ENCODE measurements at regions not wholly inside any gene's neighbourhood (a gene's known extent, or its start where the extent isn't known, plus 50 kb on each side); places are given as distances from the start of the nearest gene placed in this dataset.
"Not testable (repeated sequence)": the region's sequence is repeated elsewhere in the genome, so short reads cannot be mapped to it uniquely, and the experiment has no call there.

DNA sequence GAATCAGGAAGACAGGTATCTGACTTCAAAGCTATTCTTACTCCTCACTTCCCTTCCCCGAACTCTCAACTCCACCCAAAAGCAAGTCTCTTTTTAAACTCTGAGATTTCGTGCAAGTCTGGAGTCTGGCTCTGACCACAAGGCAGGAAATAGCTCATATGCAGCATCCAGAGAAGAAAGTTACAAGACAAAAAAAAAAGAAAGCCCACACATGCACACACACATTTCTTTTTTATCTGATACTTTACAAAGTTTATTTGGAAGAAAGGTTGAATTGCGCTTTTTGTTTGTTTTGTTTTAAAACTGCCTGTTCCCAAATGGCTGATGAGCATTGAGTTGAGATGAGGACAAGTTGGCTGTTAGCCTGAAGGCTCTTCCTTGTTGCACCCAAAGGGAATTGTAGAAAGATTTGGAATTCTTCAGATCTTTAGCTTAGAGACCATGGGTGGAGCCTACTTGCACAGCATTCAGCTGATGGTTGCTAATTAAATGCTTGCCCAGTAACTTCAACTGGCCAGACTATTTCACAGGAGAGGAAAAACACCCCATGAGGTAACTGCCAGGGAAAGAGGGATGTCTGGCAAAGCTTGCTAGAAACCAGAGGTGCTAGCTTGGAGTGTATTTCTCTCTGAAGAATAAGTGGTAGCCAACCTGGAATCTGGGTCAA is 490.3 kb downstream of the TTLL7 start:
- no peak for DNase-seq

DNA sequence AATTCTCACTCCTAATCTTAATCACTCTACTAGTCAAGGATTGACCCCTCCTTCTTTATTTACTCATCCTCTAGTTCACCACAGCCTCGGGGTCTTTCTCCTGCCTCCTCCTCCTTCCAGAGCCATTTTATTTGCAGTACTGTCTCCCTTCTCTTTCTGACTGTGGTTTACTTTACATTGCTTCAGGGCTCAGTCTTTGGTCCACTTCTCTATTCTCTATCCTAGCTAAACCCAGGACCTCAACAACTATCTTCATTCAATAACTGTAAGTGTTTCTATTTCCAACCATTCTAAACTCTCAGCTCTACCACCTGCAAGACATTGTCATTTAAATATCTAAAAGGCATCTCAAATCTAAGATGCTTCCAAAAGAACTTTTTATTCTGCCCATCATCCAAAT is 493.8 kb downstream of the TTLL7 start:
- DNase-seq, result no peak

DNA sequence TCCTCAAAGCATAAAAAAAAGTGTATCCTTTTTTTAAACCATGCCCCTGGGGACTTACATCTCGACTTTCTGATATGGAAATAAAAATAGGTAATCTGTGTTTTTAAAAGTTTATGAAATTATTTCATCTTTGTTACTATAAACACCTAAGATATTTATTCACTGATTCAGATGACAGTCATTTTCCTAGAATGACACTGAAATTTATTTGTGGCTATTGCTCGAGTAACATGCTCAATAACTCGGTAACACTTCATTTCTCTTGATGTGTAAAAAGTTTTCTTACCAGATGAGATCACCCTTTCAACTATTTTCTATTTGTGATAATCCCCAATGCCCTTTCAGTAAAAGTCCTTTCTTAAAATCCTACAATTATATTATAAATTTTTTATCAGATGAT is 495.8 kb downstream of the TTLL7 start:
- DNase-seq, result no peak

DNA sequence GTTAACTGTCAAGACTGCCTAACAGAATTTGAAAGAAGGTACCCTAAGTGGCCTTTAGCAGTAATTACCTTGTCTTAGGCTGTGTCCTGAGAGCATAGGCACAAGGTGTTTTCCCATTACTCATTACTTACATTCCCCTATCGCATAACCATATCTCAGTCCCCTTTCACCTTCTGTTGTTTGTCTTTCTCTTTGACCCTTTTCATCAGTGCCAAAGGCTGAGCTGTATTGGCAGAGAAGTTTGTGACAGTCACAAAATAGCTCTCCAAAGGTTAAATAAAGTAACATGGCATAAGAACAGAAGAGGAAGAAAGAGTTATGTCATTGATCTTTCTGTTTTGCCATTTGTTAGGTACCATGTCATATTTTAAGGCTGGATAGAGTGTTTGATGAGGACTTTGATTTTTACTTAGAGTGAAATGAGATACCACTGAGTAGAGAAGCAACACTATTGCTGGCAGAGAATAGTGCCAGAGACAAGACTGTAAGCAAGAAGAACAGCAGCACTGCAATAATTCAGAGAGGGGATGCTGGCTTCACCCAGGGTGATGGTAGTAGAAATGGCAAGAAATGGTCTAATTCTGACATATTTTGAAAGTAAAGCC is 497.8 kb downstream of the TTLL7 start:
- DNase-seq, result no peak

DNA sequence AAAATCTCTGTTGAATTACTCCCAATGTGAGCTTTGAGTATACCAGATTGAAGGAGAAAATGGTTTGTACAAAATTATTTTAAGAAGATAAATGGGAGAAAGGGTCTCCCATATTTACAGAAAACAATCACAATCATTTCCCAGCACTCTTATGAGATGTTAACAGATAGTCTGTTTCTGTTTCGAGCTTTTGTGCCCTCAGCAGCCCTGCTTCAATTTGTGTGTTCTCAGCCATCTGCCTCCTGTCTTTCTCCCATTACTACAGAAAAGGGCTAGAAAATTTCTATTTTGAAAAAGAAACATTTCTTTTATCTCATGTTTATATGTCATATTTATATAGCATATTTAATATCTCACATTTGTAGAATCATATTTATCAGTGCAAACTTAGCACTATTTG is 498.4 kb downstream of the TTLL7 start:
- no peak for DNase-seq

DNA sequence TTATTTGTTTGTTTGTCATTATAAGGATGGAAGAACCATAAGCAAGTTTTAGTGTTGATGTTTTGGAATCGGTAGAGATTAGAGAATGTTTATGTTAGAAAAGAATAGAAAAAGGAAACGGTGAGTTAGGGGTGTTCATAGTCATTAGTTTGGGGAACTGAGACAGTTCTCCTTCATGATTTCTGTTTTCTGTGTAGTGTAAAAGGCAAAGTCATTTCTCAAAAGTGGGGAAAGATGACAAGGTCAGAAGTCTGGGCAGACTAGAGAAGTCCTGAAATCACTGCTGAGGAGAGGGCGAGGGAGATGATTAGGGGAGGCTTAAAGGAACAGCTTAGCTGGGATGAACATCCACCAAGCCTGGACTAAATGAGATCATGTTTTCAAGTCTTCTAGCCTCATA is 498.9 kb downstream of the TTLL7 start:
- DNase-seq, result no peak

DNA sequence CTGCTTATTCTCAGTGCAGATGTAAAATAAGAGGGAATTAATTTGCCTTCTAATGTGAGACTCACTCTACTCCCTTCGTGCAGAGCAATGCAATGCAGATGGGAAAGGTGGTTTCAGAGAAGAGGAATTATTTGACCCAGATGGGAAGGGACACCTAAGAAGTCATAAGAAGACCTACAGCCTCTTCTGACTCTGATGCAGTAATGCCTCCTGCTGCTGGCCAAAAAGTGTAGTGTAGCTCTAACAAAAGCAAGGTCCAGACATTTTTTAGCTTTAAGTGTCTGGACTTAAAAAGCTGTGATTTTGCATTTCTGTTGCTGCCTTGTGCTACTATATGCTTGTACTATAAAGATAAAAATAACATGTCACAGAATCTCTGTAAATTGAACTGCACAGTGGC is 501.4 kb downstream of the TTLL7 start:
- no peak for DNase-seq

DNA sequence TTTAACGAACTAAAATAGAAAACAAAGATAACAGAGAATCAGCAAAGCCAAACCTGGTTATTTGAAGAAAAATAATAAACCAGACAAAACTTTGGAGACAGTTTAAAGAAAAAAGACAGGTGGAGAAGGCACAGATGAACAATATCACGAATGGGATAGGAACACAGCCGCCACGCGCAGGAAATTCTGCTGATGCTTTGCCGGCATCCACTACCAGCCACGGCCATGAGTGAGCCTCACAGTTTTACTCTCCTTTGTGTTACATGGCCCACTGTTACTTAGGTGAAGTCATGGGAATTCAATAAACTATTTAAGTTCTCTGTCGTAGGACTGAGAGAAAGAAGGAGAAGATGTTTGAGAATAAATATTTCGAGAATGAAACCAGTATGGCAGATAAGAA is 503.4 kb downstream of the TTLL7 start:
- no peak for DNase-seq

DNA sequence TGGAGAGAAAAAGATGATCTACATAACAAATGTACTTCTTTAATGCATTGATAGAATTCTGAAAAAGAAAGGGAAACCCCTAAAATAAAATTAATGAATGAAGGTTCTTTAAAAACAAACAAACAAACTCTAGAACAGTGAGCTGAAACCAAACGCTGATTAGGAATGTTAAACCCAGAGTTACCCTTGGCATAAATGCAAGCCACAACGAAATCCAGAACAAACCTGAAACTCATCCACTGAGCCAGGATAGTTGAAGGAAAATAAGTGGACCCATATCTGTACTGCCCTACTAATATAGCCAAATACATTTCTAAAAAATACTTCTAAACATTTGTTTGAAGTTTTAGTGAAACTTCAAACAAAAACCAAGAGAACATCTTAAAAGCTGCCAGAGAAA is 505.3 kb downstream of the TTLL7 start:
- DNase-seq, result no peak

DNA sequence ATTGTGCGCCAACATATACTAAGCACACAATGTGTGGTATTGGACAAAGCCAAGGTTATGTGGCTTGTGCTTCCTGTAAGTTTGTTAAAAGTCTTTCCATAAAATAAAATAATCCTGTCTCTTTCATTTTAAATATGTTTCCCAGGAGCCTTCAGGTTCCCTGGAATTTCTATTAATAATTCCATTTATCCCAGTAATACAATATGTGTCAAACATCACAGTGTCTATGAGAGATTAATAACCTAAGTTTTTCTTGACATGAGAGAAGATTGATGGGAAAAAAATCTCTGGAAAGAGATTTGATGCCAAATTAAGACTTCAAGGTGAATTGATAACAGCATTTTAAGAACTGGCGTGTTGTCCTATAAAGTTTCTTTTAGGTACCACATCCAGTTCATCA is 507.0 kb downstream of the TTLL7 start:
- no peak for DNase-seq

DNA sequence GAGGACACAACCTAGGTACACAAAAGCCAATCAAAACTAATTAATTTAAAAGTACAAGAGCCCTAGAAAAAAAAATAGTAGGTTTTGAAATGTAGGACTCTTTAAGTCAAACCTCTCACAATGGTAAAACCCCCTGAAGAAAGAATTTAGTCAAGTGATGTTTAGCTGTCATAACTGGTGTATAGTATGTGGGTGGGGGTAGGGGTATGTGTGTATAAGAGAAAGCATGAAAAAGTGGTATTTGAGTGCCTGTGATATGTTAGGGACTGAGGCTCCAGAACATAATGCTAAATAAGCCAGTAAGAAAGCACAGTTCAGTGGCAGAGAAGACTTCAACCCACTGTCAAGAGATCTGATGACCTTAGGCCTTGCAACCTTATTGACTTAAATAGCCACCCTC is 507.9 kb downstream of the TTLL7 start:
- DNase-seq, result no peak

DNA sequence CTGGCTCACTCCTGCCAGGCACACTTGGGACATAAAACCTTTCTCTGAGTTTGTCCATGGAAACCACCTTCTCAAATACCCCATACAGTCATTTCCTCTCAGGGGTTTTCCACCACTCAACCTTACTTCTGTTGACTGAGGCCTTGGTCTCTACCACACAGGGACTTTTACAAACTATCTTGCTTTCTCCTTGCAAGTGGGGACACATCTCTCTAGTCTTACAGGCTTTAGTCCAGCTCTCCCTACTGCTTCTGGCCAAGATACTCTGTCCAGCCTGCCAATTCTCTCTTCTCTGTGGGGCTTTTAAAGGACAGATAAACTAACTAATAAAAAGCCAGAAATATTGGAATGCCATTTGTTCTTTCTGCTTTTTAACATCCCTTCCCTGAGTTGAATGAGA is 510.8 kb downstream of the TTLL7 start:
- DNase-seq, result not testable (repeated sequence)

DNA sequence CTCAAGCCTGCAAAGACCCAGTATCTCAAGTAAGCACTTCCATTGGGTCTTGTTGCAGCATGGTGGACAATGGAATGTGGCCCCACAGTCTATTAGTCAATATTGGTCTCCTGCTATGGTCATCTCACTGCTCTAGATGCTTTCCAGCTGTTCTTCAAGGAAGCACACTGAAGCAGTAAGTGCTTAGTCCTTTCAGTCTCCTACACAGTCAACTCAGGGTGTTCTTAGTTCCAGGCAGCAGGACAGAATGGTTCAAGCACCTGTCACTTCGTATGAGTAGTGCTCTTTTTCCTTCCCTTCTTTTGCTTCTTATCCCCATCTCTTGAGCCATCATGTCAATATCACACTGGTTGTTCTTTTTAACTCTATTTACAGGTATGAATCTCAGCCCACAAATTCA is 511.5 kb downstream of the TTLL7 start:
- DNase-seq, result not testable (repeated sequence)

DNA sequence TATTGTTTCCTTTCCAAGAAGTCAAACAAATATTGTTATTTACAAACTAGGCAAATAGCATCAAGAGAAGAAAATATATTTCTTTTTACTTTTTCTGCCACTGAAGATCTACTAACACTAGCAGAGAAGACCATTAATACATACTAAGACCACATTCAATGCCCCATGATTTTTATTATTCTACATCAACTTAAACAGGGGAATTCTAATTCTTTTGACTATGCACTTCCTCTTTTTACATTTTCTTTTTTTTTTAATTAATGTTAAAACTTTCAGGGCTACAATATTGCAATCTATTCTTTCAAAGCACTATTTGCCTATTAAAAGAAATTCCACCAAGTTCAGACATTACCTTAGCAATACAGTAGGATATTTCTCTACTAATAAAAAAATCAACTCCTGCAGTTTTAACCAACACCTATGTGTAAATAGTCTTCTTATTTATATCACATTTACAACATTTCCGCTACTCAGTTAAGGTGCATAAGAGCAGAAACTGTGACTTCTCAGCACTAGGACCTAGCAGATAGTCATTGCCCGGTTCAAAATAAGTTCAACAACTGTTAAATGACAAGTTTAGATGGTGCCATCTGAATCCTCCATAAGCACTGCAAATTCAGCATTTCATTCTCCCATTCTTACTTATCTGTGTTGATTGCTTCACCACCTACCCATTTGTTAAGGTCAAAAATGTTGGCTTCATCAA is 513.5 kb downstream of the TTLL7 start:
- not testable (repeated sequence) for DNase-seq

DNA sequence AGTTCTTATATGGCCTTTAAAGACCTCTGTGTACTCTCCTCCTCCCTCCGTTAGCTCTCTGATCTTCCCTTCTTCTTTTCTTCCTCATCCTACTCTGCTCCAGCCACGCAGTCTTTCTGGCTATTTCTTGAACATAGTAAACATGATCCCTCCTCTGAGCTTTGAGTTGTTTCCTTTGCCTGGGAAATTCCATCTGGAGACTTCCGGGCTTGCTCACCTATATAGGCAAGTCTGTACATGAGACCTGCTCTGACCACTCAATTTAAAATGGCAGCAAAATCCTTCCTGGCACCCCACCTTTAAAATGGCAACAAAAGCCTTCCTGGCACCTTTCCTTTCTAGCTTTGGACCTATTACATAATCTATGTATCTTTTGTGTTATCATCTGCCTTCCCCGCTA is 517.6 kb downstream of the TTLL7 start:
- not testable (repeated sequence) for DNase-seq

DNA sequence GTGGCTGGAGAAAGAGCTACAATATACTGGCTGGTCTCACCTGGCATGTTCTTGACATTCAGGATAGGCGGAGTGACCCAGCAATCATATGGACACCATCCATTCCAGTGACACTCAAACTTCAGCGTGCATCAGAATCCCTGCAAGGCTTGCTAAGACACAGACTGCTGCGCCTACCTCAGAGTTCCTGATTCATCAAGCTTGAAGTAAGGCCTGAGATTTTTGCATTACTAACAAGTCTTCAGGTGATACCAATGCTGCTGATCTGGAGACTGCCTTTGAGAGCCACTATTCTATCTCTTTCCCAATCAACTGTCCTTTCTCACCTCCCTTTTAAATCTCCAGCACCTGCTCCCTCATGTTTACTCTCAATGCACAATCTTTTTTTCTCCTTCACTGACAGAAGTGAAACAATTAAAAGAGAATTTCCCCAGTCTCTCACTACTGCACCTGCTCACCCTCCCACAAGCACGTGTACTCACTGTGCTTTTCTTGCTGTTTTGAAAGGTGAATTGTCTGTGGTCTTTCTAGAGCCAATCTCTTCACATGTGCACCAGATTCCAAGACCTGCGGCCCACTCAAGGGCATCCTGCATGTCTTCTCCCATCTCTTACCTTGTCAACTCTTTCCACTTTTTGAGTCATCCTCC is 519.2 kb downstream of the TTLL7 start:
- not testable (repeated sequence) for DNase-seq

DNA sequence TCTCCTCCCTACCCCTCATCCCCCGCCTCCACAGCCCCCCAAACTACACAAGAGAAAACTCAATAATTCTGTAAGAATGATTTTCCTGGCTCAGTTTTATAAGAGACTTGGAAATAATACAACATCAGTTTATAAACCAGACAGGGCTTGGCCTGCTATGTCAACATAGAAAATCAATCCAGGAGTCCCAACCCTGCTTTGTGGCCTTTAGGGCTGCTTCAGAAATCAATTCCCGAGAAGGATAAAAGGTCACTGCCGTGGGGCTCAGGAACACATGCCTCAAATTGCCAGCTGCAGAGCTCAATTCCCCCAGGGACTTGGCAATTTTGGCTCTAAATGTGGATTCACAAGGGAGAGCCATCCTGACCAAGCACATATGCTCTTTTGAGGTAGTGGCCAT is 520.8 kb downstream of the TTLL7 start:
- not testable (repeated sequence) for DNase-seq

DNA sequence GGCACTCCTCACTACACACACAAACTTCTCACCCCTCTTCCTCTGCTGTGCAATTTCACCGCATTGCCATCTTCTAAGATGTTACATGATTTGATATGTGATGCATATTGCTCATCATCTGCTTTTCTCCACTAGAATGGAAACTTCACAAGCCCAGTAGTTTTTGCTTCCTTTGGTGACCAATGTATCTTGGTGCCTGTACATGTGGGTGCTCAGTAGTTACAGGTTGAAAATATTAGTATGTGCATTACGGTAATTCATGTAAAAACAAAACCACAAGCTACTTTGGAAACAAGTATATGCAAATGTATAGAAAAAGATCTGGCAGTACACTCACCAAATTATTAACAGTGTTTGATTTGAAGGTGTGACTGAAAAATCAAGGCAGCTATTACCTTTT is 522.4 kb downstream of the TTLL7 start:
- not testable (repeated sequence) for DNase-seq

DNA sequence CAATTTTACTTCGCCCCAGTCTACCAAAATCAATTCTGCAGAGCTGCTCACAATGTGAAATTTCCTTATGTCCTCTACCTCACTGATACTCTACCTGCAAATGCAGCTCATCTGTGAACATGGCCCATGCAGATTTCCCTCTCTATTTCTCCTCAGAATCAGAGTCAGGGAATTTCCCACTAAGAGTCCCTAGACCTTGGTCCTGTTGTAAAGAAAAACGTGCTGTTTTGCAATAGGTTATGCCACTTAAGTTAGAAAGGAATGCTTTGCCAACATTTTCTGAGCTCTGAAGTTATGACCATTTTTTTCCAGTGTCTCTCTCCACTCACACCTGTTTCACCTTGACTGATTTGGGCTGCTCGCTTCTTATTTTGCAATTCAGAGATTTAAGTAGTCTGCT is 524.0 kb downstream of the TTLL7 start:
- DNase-seq, result not testable (repeated sequence)

DNA sequence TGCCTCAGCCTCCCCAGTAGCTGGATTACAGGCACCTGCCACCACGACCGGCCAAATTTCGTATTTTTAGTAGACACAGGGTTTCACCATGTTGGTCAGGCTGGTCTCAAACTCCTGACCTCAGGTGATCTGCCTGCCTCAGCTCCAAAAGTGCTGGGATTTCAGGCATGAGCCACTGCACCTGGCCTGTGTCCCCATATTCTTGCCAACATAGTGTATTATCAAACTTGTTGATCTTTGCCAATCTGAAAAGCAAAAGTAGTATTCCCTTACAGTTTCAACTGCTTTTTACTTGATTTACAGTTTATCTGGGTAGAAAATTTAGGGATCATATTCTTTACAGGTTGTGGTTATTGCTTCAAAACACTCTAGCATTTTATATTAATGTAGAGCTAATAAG is 524.9 kb downstream of the TTLL7 start:
- DNase-seq, result not testable (repeated sequence)

DNA sequence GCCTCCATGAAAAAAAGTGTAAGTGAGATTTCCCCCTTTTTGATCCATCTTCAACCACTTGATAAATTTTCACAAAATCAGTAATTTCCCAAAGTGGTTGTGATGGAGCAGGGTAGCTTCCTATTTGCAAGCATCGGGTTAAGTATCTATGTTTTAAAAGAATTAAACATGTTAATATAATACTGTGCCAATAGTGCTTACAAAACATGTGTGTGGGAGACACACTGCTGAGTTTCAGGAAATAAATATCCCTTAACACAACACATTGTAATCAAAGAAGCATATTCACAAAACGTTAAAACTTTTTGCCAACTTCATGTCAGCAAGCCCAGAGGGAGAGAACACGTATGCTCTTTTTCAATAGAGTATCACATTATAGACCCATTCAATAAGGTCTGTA is 526.9 kb downstream of the TTLL7 start:
- not testable (repeated sequence) for DNase-seq

DNA sequence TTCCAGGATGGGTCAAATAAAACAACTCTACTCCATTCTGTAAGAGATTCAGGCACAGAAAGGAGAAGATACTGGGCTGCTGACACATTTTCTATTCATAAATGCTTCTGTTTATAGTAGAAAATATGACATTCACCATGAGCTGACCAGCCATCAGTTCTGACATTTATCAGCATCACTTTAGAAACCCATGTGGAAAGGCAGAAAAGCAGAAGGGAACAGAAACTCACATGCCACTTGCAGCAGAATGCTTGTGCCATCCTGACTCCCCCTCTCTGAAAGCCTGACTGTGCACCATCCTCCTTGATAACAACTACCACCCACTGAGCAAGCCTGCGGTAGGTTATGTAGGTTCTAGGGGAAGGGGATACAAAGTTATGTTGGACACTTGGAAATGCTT is 527.7 kb downstream of the TTLL7 start:
- DNase-seq, result not testable (repeated sequence)

DNA sequence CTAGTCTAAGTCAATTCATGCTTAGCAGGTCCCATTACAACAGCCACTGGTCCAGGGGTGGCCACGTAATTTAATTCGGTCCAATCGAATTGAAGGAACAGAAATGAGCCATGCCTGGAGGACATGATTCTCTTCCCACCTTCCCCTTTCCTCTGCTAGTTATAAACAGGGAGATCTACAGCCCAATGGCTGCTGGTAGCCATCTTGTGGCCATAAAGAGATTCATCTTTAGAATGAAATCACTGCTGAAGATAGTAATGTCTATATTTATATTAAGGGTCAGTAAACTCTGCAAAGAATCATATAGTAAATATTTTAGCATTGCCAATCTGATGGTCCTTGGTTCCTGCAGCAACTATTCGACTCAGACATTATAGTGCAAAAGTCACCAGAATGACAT is 530.6 kb downstream of the TTLL7 start:
- DNase-seq, result not testable (repeated sequence)

DNA sequence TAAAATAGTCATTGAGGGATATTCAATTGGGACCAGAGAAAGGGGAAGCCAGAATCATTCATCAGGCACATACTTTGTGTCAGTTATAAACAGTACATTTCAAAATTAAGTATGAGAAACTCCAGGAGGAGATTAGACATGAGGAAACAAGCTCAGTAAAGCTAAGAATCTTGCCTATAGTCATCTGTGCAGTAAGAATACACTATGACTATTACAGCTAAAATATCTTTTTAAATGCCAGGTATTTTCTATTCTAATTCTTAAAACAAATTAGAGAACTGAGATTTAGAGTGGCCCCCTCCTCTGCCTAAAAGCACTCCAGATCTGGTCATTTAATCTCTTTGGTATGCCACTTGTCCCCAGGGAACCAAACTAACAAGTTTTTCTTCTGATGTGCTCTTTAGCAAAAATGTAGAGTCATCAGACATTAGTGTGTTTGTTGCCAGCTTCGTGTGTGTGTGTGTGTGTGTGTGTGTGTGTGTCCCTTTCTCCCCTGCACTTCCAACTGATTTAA is 541.1 kb downstream of the TTLL7 start:
- DNase-seq, result not testable (repeated sequence)

Measured in bone marrow (tissue), 2 donors.